NCI-H524 treated with DMSO at 0.1 percent for 48 hours (cell line): ENCODE measurements at regions not wholly inside any gene's neighbourhood (a gene's known extent, or its start where the extent isn't known, plus 50 kb on each side); places are given as distances from the start of the nearest gene placed in this dataset.

Experiments
- DNase-seq: peaks from one replicate; lab custom pipeline; 2025; lab: John Stamatoyannopoulos, UW

DNA sequence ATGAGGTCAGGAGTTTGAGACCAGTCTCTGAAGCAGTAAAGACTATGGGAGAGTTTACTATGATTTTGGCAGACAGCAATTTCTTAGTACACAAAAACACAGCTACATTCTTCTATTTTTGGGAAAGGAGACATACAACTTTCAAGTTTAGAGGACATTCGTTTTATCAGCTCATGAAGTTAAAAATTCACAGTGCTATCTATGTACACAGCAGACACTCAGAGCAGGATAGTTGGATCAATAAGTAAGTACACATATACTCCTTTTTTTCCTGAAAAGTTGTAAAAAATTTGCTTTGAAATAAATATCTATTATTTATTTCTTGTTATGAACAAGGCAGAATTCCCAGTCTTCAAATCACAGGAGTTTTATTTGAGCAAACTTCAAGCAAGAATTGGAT, 159.7 kb downstream of the SERPINI1 start:
- no peak for DNase-seq

DNA sequence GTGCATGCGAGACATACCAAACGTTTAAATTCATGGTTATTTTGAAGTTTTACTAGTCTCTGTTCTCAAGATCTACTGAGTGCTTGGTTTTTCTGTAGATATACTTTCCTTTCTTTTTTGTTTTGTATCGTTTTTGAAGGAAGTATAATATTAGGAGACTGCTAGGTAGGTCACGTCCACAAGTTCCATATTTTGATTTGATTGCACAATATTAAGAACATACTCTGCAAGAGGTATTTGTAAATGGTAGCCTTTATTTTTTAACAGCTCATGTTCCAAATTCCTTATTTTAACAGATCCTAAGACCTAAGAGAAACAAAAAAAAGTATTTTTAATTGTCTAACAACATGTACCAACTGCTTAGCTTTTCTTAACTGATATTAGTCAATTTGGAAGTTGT, 156.7 kb downstream of the SERPINI1 start:
- no peak for DNase-seq

DNA sequence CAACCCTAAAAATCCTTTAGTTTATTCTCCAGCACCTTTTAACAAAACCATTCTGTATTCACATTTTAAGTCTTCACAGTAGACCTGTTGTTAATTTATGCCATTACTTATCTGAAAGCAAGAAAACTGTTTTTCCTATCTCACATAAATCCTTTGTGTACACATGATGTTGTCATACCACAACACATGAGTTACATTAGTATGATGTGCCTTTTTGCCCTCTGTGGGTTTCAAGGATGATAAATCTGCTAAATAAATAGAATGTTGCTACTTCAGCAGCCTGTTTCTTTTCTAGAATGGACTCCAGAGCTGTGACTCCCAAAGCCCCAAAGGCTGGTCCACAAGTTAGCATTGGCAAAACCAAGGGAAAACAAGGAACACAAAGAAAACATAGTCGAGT, 151.6 kb downstream of the SERPINI1 start:
- DNase-seq, result no peak

DNA sequence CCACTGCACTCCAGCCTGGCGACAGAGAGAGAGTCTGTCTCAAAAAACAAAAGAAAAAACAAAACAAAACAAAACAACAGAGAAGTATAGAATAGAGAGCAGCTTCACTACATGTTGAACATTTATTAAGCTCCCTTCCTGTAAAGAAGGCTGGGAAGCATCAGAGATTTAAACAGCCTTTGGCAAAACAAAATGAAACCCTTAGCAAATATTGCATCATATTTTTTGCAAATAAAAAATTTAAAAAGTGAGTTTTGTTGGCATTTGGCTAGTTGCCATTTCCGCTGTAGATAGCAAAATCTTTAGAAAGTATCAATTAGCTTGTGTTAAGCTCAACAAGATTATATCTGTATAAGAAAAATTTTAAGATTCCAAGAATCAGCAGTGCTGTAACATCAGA, 151.2 kb downstream of the SERPINI1 start:
- no peak for DNase-seq

DNA sequence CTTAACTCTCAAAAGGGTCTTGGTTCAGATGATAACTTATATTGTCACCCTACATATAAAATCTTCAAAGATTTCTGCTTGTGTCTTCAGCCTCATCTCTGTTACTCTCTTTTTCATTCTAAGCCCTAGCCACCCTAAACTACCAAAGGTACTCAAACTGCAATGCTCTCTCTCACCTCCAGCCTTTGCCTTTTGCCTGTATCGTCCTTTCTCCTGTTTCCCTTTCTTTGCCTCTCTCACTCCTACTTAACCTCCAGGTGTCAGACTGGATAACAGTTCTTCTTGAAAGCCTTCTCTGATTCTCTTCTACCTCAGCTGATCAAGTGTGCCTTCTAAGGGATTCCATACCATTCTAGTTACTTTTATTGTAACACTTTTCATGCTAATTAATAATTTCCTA, 149.8 kb downstream of the SERPINI1 start:
- DNase-seq, result no peak

DNA sequence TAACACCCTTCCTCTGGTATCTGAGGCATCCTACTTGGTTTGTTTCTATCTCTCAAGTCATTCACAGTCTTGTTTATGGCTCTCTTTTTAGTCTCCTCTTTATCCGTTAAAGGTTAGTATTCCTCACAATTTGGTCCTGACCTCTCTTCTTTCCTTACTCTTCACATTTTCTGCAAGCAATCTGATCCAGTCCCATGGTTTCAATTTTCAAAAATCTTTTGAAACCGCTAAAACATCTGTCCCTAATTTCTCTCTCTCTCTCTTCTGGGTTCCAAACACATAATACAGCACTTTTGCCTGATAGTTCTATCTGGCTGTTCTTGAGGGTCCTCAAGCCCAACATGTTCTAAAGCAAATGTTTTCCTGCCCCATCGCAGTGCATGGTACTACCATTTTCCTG, 149.0 kb downstream of the SERPINI1 start:
- DNase-seq, result no peak

DNA sequence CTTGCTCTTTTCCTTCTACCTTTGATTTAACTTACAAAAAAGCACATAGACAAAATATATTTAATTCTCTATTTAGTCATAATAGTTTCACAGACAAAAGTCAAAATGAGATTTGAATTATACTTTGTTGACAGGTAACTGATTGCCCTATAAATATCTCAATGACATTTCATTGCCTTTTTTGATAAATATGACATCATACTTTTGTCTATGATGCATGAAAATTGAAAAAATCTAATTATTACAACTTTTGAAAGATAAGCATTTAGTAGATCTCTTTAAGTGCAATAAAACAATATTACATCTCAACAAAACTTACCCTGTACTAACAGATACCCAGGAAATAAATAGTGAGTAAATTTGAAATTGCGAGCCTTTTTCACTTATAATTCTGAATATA, 147.9 kb downstream of the SERPINI1 start:
- no peak for DNase-seq

DNA sequence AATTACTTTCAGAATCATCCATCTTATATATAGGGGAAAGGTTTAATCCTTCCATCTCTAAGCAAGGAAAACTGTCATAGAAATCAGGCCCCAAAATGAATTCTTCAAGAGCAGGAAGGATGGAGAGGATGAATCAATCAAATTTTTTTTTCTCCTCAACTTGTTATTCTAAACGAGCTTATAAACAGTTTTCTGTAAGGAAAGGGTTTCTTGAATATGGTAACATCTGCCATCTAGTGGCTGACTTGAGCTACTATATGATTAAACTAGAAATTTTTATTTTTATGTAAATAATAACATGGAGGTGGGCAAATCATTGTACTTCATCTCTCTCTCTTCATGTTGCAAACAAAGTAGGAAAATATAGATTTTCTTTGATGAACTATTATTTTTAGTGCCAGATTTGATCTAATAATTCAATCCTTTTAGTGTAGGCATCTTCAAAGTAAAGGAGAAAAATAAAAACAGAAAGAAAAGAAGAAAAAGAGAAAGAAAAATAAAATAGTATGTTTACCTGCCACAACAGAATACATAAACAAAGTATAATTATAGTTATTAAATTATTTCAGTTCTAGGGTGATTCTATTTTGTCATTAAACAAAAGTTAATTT, 146.6 kb downstream of the SERPINI1 start:
- peak; percentile 26 for DNase-seq

DNA sequence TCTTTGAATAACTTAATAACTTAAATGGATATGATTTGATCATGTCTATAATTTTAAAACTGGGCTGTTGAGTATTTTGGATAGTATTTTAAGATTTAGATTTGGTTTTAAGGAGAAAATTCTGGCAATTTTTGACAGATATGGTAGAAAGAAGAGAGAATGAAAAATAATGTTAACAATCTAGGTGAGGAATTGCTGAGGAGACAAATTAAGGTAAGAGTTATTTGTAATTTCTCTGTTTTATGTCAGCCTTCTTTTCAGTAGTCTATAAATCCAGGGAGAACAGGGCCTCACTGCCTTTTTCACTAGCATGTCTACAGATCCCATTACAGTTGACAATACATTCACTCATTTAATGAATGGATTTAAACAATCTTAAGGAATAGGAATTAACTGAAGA, 144.7 kb downstream of the SERPINI1 start:
- DNase-seq, result no peak

DNA sequence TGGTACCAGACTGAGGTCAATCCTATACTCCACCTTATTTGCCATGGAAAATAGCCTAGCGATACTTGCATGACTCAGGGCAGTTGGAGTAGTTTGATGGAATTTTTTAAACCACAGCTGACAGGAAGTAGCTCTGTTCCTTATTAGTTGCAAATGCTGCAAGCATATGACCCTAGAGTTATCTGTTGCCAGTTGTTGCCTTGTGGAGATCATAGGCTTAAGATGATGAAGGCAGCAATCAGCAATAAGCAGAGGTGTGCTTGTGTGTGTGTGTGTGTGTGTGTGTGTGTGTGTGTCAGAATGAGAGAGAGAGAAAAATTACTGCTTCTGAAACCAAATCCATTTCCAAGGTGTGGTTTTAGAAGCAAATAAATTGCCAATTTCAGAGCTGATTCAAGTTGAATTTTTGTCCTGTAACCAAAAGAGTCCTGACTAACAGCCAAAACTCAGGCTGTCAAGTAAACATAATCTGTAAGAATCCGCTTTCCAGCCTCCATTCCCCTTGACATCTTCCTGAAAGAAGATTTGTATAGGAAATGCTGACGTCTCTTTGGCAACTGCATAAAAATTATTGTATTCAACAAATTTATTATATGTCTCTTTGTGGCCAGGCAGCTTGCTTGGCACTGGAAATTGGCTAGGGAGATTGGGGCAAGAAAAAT, 141.2 kb downstream of the SERPINI1 start:
- DNase-seq, result no peak
